ENCODE measurements at regions not wholly inside any gene's neighbourhood (a gene's known extent, or its start where the extent isn't known, plus 50 kb on each side); places are given as distances from the start of the nearest gene placed in this dataset.
A peak's percentile ranks its signal among the peaks of the same experiment; 100 is the strongest.

GRCh38 chr13:109275852-109276251 is 510.5 kb downstream of the IRS2 start:
- Histone ChIP-seq H3K9ac (no peak overlapping the region), H3K9me2 (ENCODE audit: insufficient read depth) (no peaks in the 10 kb centered on the region), H3K36me3 (ENCODE audit: low read depth) (no peaks in the 10 kb centered on the region), H3K4me1 (ENCODE audit: insufficient read depth) (peaks cover 42% of the 10 kb centered on the region), H3K27ac (no peak overlapping the region), H3K4me3 (no peak overlapping the region), H3F3A (ENCODE audit: insufficient read depth) (peaks cover 43% of the 10 kb centered on the region), H3K79me2 (ENCODE audit: insufficient read depth) (no peaks in the 10 kb centered on the region), H3K9me3 (ENCODE audit: low read depth) (no peaks in the 10 kb centered on the region), H3K4me2 (ENCODE audit: unreplicated experiment) (no peak overlapping the region), H4K20me1 (ENCODE audit: insufficient read depth) (no peaks in the 10 kb centered on the region), H2AFZ (no peak overlapping the region), H3K27me3 (replicated peaks; ENCODE audit: insufficient read depth) (no peaks in the 10 kb centered on the region)
- 31 to 32% methylated on average over 5 of the region's 5 CpGs for WGBS, 2 experiments (ENCODE audit: low coverage in 1 of 2, low lambda C conversion rate in 2 of 2, missing lambda C conversion rate in 2 of 2)
- peak; percentile 33 for DNase-seq
- TF ChIP-seq EZH2phosphoT487 (IDR thresholded peaks at IDR 0.05; ENCODE audit: insufficient read depth, low read depth) = no peak
- in situ Hi-C loops (cut with MboI) = loop anchor here (25.0 kb wide), 1 partner anchor 836 kb away; no protein-coding TSS in a partner anchor

GRCh38 chr13:109275139-109275745 is 511.1 kb downstream of the IRS2 start:
- in situ Hi-C loops (cut with MboI) = loop anchor here (25.0 kb wide), 1 partner anchor 837 kb away; no protein-coding TSS in a partner anchor
- no peak overlapping the region for H3K9ac ChIP-seq
- H3K4me2 ChIP-seq (ENCODE audit: unreplicated experiment) = peak overlapping the region; percentile 81
- H3K27ac ChIP-seq = no peak overlapping the region
- no peaks in the 10 kb centered on the region for H3K9me2 ChIP-seq (ENCODE audit: insufficient read depth)
- peak overlapping the region; percentile 68; the same call in 1 of the 2 replicates for H3K4me3 ChIP-seq
- no peaks in the 10 kb centered on the region for H3K79me2 ChIP-seq (ENCODE audit: insufficient read depth)
- DNase-seq = no peak
- no peaks in the 10 kb centered on the region for H4K20me1 ChIP-seq (ENCODE audit: insufficient read depth)
- H2AFZ ChIP-seq = no peak overlapping the region
- peaks cover 43% of the 10 kb centered on the region for H3F3A ChIP-seq (ENCODE audit: insufficient read depth)
- peaks cover 42% of the 10 kb centered on the region for H3K4me1 ChIP-seq (ENCODE audit: insufficient read depth)
- no peak for TF ChIP-seq EZH2 (IDR thresholded peaks at IDR 0.05; ENCODE audit: insufficient read depth, poor library complexity, severe bottlenecking)
- TF ChIP-seq EZH2phosphoT487 (IDR thresholded peaks at IDR 0.05; ENCODE audit: insufficient read depth, low read depth) = no peak
- no peaks in the 10 kb centered on the region for H3K9me3 ChIP-seq (ENCODE audit: low read depth)
- 69 to 74% methylated on average over 11 of the region's 11 CpGs for WGBS, 2 experiments (ENCODE audit: low coverage in 1 of 2, low lambda C conversion rate in 2 of 2, missing lambda C conversion rate in 2 of 2)
- H3K27me3 ChIP-seq (replicated peaks; ENCODE audit: insufficient read depth) = no peaks in the 10 kb centered on the region
- H3K36me3 ChIP-seq (ENCODE audit: low read depth) = no peaks in the 10 kb centered on the region

GRCh38 chr13:109274188-109274821 is 512.1 kb downstream of the IRS2 start:
- H3K36me3 ChIP-seq (ENCODE audit: low read depth) = no peaks in the 10 kb centered on the region
- no peaks in the 10 kb centered on the region for H3K9me2 ChIP-seq (ENCODE audit: insufficient read depth)
- WGBS, 2 experiments (ENCODE audit: low coverage in 1 of 2, low lambda C conversion rate in 2 of 2, missing lambda C conversion rate in 2 of 2) = 21 to 26% methylated on average over 5 of the region's 5 CpGs
- no peaks in the 10 kb centered on the region for H4K20me1 ChIP-seq (ENCODE audit: insufficient read depth)
- H3K9me3 ChIP-seq (ENCODE audit: low read depth) = no peaks in the 10 kb centered on the region
- peak overlapping the region; percentile 43; the same call in 1 of the 2 replicates for H3K9ac ChIP-seq
- H3K4me3 ChIP-seq = peak overlapping the region; percentile 68
- peak; percentile 49 for DNase-seq
- no peaks in the 10 kb centered on the region for H3K79me2 ChIP-seq (ENCODE audit: insufficient read depth)
- in situ Hi-C loops (cut with MboI) = no loop called here
- peak overlapping the region; percentile 52 for H3K27ac ChIP-seq
- peaks cover 42% of the 10 kb centered on the region for H3K4me1 ChIP-seq (ENCODE audit: insufficient read depth)
- TF ChIP-seq EZH2phosphoT487 (IDR thresholded peaks at IDR 0.05; ENCODE audit: insufficient read depth, low read depth) (no peak), EZH2 (IDR thresholded peaks at IDR 0.05; ENCODE audit: insufficient read depth, poor library complexity, severe bottlenecking) (no peak)
- H3K27me3 ChIP-seq (replicated peaks; ENCODE audit: insufficient read depth) = no peaks in the 10 kb centered on the region
- peak overlapping the region; percentile 33; the same call in 1 of the 2 replicates for H2AFZ ChIP-seq
- peaks cover 43% of the 10 kb centered on the region for H3F3A ChIP-seq (ENCODE audit: insufficient read depth)
- H3K4me2 ChIP-seq (ENCODE audit: unreplicated experiment) = peak overlapping the region; percentile 81

- Histone ChIP-seq H3K9me3 (ENCODE audit: low read depth) (no peaks in the 10 kb centered on the region), H3K36me3 (ENCODE audit: low read depth) (no peaks in the 10 kb centered on the region), H3F3A (ENCODE audit: insufficient read depth) (peaks cover 43% of the 10 kb centered on the region), H4K20me1 (ENCODE audit: insufficient read depth) (no peaks in the 10 kb centered on the region), H3K79me2 (ENCODE audit: insufficient read depth) (no peaks in the 10 kb centered on the region), H3K9ac (peak overlapping the region; percentile 43), H2AFZ (no peak overlapping the region), H3K4me1 (ENCODE audit: insufficient read depth) (peaks cover 42% of the 10 kb centered on the region), H3K4me3 (peak overlapping the region; percentile 68), H3K27ac (peak overlapping the region; percentile 52), H3K9me2 (ENCODE audit: insufficient read depth) (no peaks in the 10 kb centered on the region), H3K4me2 (ENCODE audit: unreplicated experiment) (peak overlapping the region; percentile 81), H3K27me3 (replicated peaks; ENCODE audit: insufficient read depth) (no peaks in the 10 kb centered on the region)
- in situ Hi-C loops (cut with MboI) = no loop called here
- WGBS, 2 experiments (ENCODE audit: low coverage in 1 of 2, low lambda C conversion rate in 2 of 2, missing lambda C conversion rate in 2 of 2) = 14 to 19% methylated on average over 3 of the region's 3 CpGs
- no peak for TF ChIP-seq EZH2phosphoT487 (IDR thresholded peaks at IDR 0.05; ENCODE audit: insufficient read depth, low read depth)
- no peak for TF ChIP-seq EZH2 (IDR thresholded peaks at IDR 0.05; ENCODE audit: insufficient read depth, poor library complexity, severe bottlenecking)
- DNase-seq = peak; percentile 61
Measured at GRCh38 chr13:109273326-109273751, 513.0 kb downstream of the IRS2 start.
